NCI-H2196 treated with DMSO at 0.1 percent for 48 hours (cell line): ENCODE measurements at regions not wholly inside any gene's neighbourhood (a gene's known extent, or its start where the extent isn't known, plus 50 kb on each side); places are given as distances from the start of the nearest gene placed in this dataset.

Experiments
- DNase-seq: peaks from one replicate; lab custom pipeline; 2025; ENCODE audit not compliant: unreplicated experiment; lab: John Stamatoyannopoulos, UW

GRCh38 chr9:73643379-73644013 lies 491.8 kb downstream of the ANXA1 start:
- no peak for DNase-seq

GRCh38 chr9:73647560-73647959 lies 495.9 kb downstream of the ANXA1 start:
- DNase-seq, result no peak

- no peak for DNase-seq
Measured at GRCh38 chr9:73649552-73649951, 497.9 kb downstream of the ANXA1 start.

GRCh38 chr9:73655363-73655762 lies 503.7 kb downstream of the ANXA1 start:
- no peak for DNase-seq

- no peak for DNase-seq
Measured at GRCh38 chr9:73655831-73656230, 504.2 kb downstream of the ANXA1 start.

GRCh38 chr9:73665253-73665652 lies 513.6 kb downstream of the ANXA1 start:
- DNase-seq, result no peak

GRCh38 chr9:73667749-73668148 lies 516.1 kb downstream of the ANXA1 start:
- no peak for DNase-seq

GRCh38 chr9:73680831-73681230 lies 529.2 kb downstream of the ANXA1 start:
- DNase-seq, result no peak

- DNase-seq, result no peak
Measured at GRCh38 chr9:73682789-73683188, 531.1 kb downstream of the ANXA1 start.

GRCh38 chr9:73683862-73684591 lies 532.4 kb downstream of the ANXA1 start:
- DNase-seq, result no peak

GRCh38 chr9:73684601-73685000 lies 532.9 kb downstream of the ANXA1 start:
- DNase-seq, result no peak

- DNase-seq, result no peak
Measured at GRCh38 chr9:73685786-73686185, 534.1 kb downstream of the ANXA1 start.

GRCh38 chr9:73689051-73689870 lies 537.6 kb downstream of the ANXA1 start:
- DNase-seq, result no peak

- DNase-seq, result no peak
Measured at GRCh38 chr9:73701415-73702057, 549.9 kb downstream of the ANXA1 start.

- no peak for DNase-seq
Measured at GRCh38 chr9:73714294-73714693, 562.6 kb downstream of the ANXA1 start.

GRCh38 chr9:73715591-73715990 lies 563.9 kb downstream of the ANXA1 start:
- no peak for DNase-seq

GRCh38 chr9:73719660-73720059 lies 568.0 kb downstream of the ANXA1 start:
- DNase-seq, result no peak

GRCh38 chr9:73720601-73721000 lies 568.9 kb downstream of the ANXA1 start:
- no peak for DNase-seq

- no peak for DNase-seq
Measured at GRCh38 chr9:73736270-73736669, 584.6 kb downstream of the ANXA1 start.

- no peak for DNase-seq
Measured at GRCh38 chr9:73738741-73739530, 587.3 kb downstream of the ANXA1 start.

GRCh38 chr9:73741316-73741715 lies 589.7 kb downstream of the ANXA1 start:
- DNase-seq, result no peak
